IMR-90 (cell line): ENCODE measurements at regions not wholly inside any gene's neighbourhood (a gene's known extent, or its start where the extent isn't known, plus 50 kb on each side); places are given as distances from the start of the nearest gene placed in this dataset.
"Not testable (repeated sequence)": the region's sequence is repeated elsewhere in the genome, so short reads cannot be mapped to it uniquely, and the experiment has no call there.

Experiments
- ATAC-seq: fragments of 200-7000 bp; cut with Tn5 transposase; 2 replicates; pipeline ENCODE4 v1.9.1; 2020; ENCODE audit warnings: low read depth, mild to moderate bottlenecking, moderate library complexity
- BruUV-seq: library from RNA; stranded (reverse); fragments of 400-500 nt; replicated peaks from 2 replicates; lab custom pipeline; 2021; lab: Mats Ljungman, UMichigan
- CTCF ChIA-PET: fragments of 300-600 bp; formaldehyde crosslinking; extraction: SDS; loops from one replicate; lab custom pipeline; 2021; ENCODE audit warnings: antibody characterized with exemption; lab: Yijun Ruan, JAX
- POLR2A ChIA-PET: fragments of 300-600 bp; sonication (Branson Sonifier 250); formaldehyde crosslinking; loops from one replicate; lab custom pipeline; 2022; ENCODE audit warnings: antibody characterized with exemption; ENCODE audit not compliant: unreplicated experiment; lab: Charles Lee
- DNase-seq: peaks from one replicate; pipeline ENCODE4 v3.0.0; 2013
- H2AFZ ChIP-seq: replicated peaks from 2 replicates; pipeline ENCODE3; 2013; ENCODE audit warnings: low read length, mild to moderate bottlenecking; ENCODE audit not compliant: poor library complexity
- H2AK5ac ChIP-seq: 2 replicates; pipeline ENCODE4 v1.6.1; 2013; ENCODE audit warnings: low read depth, low read length, inconsistent platforms
- H2AK9ac ChIP-seq: replicated peaks from 2 replicates; pipeline ENCODE3; 2013; ENCODE audit warnings: mild to moderate bottlenecking, low read depth, low read length, moderate library complexity; ENCODE audit not compliant: poor library complexity
- H2BK120ac ChIP-seq: 2 replicates; pipeline ENCODE4 v1.6.1; 2013; ENCODE audit warnings: low read depth, low read length, inconsistent platforms
- H2BK15ac ChIP-seq: 3 replicates; pipeline ENCODE4 v1.6.1; 2013; ENCODE audit warnings: low read depth, low read length, inconsistent platforms
- H2BK20ac ChIP-seq: 2 replicates; pipeline ENCODE4 v1.6.1; 2013; ENCODE audit warnings: low read depth, mild to moderate bottlenecking, inconsistent platforms, low read length, moderate library complexity
- H2BK5ac ChIP-seq: 2 replicates; pipeline ENCODE4 v1.6.1; 2013; ENCODE audit warnings: mild to moderate bottlenecking, low read depth, low read length, inconsistent platforms; ENCODE audit not compliant: poor library complexity, severe bottlenecking
- H3K14ac ChIP-seq: replicated peaks from 2 replicates; pipeline ENCODE4 v1.6.1; 2013; ENCODE audit warnings: low read depth, low read length, inconsistent platforms
- H3K18ac ChIP-seq: 2 replicates; pipeline ENCODE4 v1.6.1; 2013; ENCODE audit warnings: low read depth, low read length, control low read depth
- H3K23ac ChIP-seq: 2 replicates; pipeline ENCODE4 v1.6.1; 2013; ENCODE audit warnings: low read depth, low read length, inconsistent platforms
- H3K27ac ChIP-seq: 2 replicates; pipeline ENCODE4 v1.5.1; 2013; ENCODE audit warnings: mild to moderate bottlenecking, control low read depth, low read length; ENCODE audit not compliant: insufficient read depth
- H3K27me3 ChIP-seq: 2 replicates; pipeline ENCODE4 v1.6.1; 2013; ENCODE audit warnings: low read length; ENCODE audit not compliant: control insufficient read depth, insufficient read depth
- H3K36me3 ChIP-seq: 2 replicates; pipeline ENCODE4 v1.6.1; 2013; ENCODE audit warnings: low read length, mixed read lengths; ENCODE audit not compliant: control insufficient read depth, insufficient read depth
- H3K4ac ChIP-seq: 2 replicates; pipeline ENCODE4 v1.6.1; 2013; ENCODE audit warnings: low read depth, low read length, inconsistent platforms
- H3K4me1 ChIP-seq: 2 replicates; pipeline ENCODE4 v1.6.1; 2013; ENCODE audit warnings: low read length, mixed read lengths; ENCODE audit not compliant: control insufficient read depth, insufficient read depth
- H3K4me2 ChIP-seq: 2 replicates; pipeline ENCODE4 v1.6.1; 2013; ENCODE audit warnings: low read depth, mild to moderate bottlenecking, control low read depth, low read length, moderate library complexity
- H3K4me3 ChIP-seq: 2 replicates; pipeline ENCODE4 v1.5.1; 2013; ENCODE audit warnings: low read depth, mild to moderate bottlenecking, control low read depth, low read length, moderate library complexity; ENCODE audit not compliant: insufficient read depth
- H3K56ac ChIP-seq: 2 replicates; pipeline ENCODE4 v1.6.1; 2013; ENCODE audit warnings: low read length, inconsistent platforms; ENCODE audit not compliant: insufficient read depth; ENCODE audit errors: extremely low read depth
- H3K79me1 ChIP-seq, 2 experiments: 2 replicates each; pipeline ENCODE4 v1.6.1; 2013; ENCODE audit warnings: low read length in 2 of 2, inconsistent platforms in 1 of 2, low read depth in 1 of 2
- H3K9ac ChIP-seq: 2 replicates; pipeline ENCODE4 v1.6.1; 2013; ENCODE audit warnings: low read depth, low read length, control low read depth
- H3K9me1 ChIP-seq: 2 replicates; pipeline ENCODE4 v1.6.1; 2013; ENCODE audit warnings: low read length, inconsistent platforms; ENCODE audit not compliant: insufficient read depth
- H3K9me3 ChIP-seq: 2 replicates; pipeline ENCODE4 v1.6.1; 2013; ENCODE audit warnings: low read length; ENCODE audit not compliant: control insufficient read depth, insufficient read depth
- H4K20me1 ChIP-seq: 2 replicates; pipeline ENCODE4 v1.6.1; 2013; ENCODE audit warnings: low read length, inconsistent platforms; ENCODE audit not compliant: insufficient read depth
- H4K5ac ChIP-seq: 2 replicates; pipeline ENCODE4 v1.6.1; 2013; ENCODE audit warnings: mild to moderate bottlenecking, low read depth, low read length, control low read depth
- H4K8ac ChIP-seq, 2 experiments: 2 replicates each; pipeline ENCODE4 v1.6.1; 2013; ENCODE audit warnings: low read depth in 2 of 2, low read length in 2 of 2, control low read depth in 1 of 2, inconsistent platforms in 1 of 2
- H4K91ac ChIP-seq: 2 replicates; pipeline ENCODE4 v1.6.1; 2013; ENCODE audit warnings: low read depth, low read length, inconsistent platforms; ENCODE audit not compliant: insufficient read depth
- BHLHE40 ChIP-seq: fragments of 150-350 bp; IDR thresholded peaks from 2 replicates; pipeline ENCODE4 v1.6.1; 2016; ENCODE audit warnings: mild to moderate bottlenecking, low read depth, low read length
- FOS ChIP-seq: fragments of 150-350 bp; IDR thresholded peaks from 2 replicates; pipeline ENCODE4 v1.6.1; 2016; ENCODE audit warnings: low read depth, low read length
- MXI1 ChIP-seq: IDR thresholded peaks from 2 replicates; pipeline ENCODE4 v1.6.1; 2012; ENCODE audit warnings: low read depth, mild to moderate bottlenecking, low read length, moderate library complexity, borderline replicate concordance
- RFX5 ChIP-seq: IDR thresholded peaks from 2 replicates; pipeline ENCODE4 v1.8.0; 2012; ENCODE audit warnings: low read depth, mild to moderate bottlenecking, low read length, moderate library complexity
- WGBS, 2 experiments: methylation state at CpG; one replicate each; pipeline versions ENCODE4 v1.1.5 to v1.1.7; 2013; ENCODE audit warnings: missing lambda C conversion rate in 2 of 2; ENCODE audit not compliant: insufficient read length in 1 of 2; ENCODE audit errors: extremely low coverage in 2 of 2; 5-methylcytosine and 5-hydroxymethylcytosine counted together
- dilution Hi-C: fragments of 300-500 bp; cut with HindIII; formaldehyde crosslinking; loops from one replicate; pipeline ENCODE4 v1.14.3; 2018; ENCODE audit warnings: low sequenced_read_pairs; ENCODE audit not compliant: unreplicated experiment
- in situ Hi-C: fragments of 300-500 bp; cut with MboI; formaldehyde crosslinking; loops from 3 replicates; pipeline ENCODE4 v1.14.3; 2019; ENCODE audit warnings: low sequenced_read_pairs, inconsistent platforms, mixed read lengths
- intact Hi-C: fragments of 100-400 bp; cut with micrococcal nuclease; formaldehyde crosslinking; loops from 2 replicates; pipeline ENCODE4 v1.10.0; 2022

- POLR2A ChIA-PET, result no interaction called here
- 97% methylated on average over 5 of the region's 13 CpGs; no CpG with 5 or more reads in 1 of the 2 experiments for WGBS, 2 experiments
- no peak overlapping the region for H2AK9ac ChIP-seq
- H3K18ac ChIP-seq, result no peak overlapping the region
- H3K23ac ChIP-seq, result no peak overlapping the region
- no peak overlapping the region for H2BK20ac ChIP-seq
- no peaks in the 10 kb centered on the region for H3K27me3 ChIP-seq
- no peak overlapping the region for H4K8ac ChIP-seq
- no peak overlapping the region for H3K4me2 ChIP-seq
- H4K20me1 ChIP-seq, result no peaks in the 10 kb centered on the region
- intact Hi-C loops, result no loop called here
- H3K9me1 ChIP-seq, result no peaks in the 10 kb centered on the region
- H3K4me1 ChIP-seq, result no peaks in the 10 kb centered on the region
- TF ChIP-seq MXI1 (no peak), FOS (no peak), RFX5 (no peak), BHLHE40 (no peak)
- no TSS peak for BruUV-seq
- ATAC-seq (no peak), DNase-seq (no peak)
- CTCF ChIA-PET, result no interaction called here
- no peak overlapping the region for H2BK5ac ChIP-seq
- H3K14ac ChIP-seq, result no peak overlapping the region
- no peak overlapping the region for H4K91ac ChIP-seq
- no peak overlapping the region for H2BK15ac ChIP-seq
- H3K27ac ChIP-seq, result no peak overlapping the region
- no peak overlapping the region for H3K4me3 ChIP-seq
- H2BK120ac ChIP-seq, result no peak overlapping the region
- no peak overlapping the region for H3K9ac ChIP-seq
- H3K9me3 ChIP-seq, result no peaks in the 10 kb centered on the region; the same call in 1 of the 2 replicates
- dilution Hi-C loops, result no loop called here
- H3K79me1 ChIP-seq, result no peaks in the 10 kb centered on the region
- no peak overlapping the region for H3K56ac ChIP-seq
- H4K5ac ChIP-seq, result no peak overlapping the region
- no peak overlapping the region for H3K4ac ChIP-seq
- in situ Hi-C loops, result no loop called here
- no peak overlapping the region for H2AFZ ChIP-seq
- H2AK5ac ChIP-seq, result no peak overlapping the region
- no peaks in the 10 kb centered on the region for H3K36me3 ChIP-seq
Measured at GRCh38 chr4:154152546-154152945, 339.1 kb downstream of the DCHS2 start.

- H3K9ac ChIP-seq, H3K36me3 ChIP-seq, H2AK9ac ChIP-seq, H4K8ac ChIP-seq, H3K14ac ChIP-seq, dilution Hi-C loops, H3K4me2 ChIP-seq, H4K20me1 ChIP-seq, H3K4ac ChIP-seq, H3K9me1 ChIP-seq, DNase-seq, H4K5ac ChIP-seq, H2AK5ac ChIP-seq, H2BK15ac ChIP-seq, H2BK120ac ChIP-seq, ATAC-seq, H3K56ac ChIP-seq, H2BK5ac ChIP-seq, intact Hi-C loops, H3K23ac ChIP-seq, H2BK20ac ChIP-seq, in situ Hi-C loops, H3K27ac ChIP-seq, H4K91ac ChIP-seq, H3K79me1 ChIP-seq, H3K9me3 ChIP-seq, POLR2A ChIA-PET, BruUV-seq, CTCF ChIA-PET, H3K4me1 ChIP-seq, H3K27me3 ChIP-seq, H3K18ac ChIP-seq, H2AFZ ChIP-seq, H3K4me3 ChIP-seq: not testable (repeated sequence)
- WGBS, 2 experiments, result no CpG with 5 or more reads among the region's 5 CpGs
Measured at GRCh38 chr4:154149236-154149635, 342.4 kb downstream of the DCHS2 start.
